Esophagus squamous epithelium (tissue), 5 donors: ENCODE measurements at regions not wholly inside any gene's neighbourhood (a gene's known extent, or its start where the extent isn't known, plus 50 kb on each side); places are given as distances from the start of the nearest gene placed in this dataset.

Experiments used
- DNase-seq: peaks from one replicate; lab custom pipeline; 2025; lab: John Stamatoyannopoulos, UW
- H3K27ac ChIP-seq, 4 donors: fragments of 200-600 bp; sonication (generic); one replicate each; pipeline ENCODE4 v1.5.1; 2016 to 2019; ENCODE audit warnings: mild to moderate bottlenecking in 1 of 4
- H3K27me3 ChIP-seq, 4 donors: fragments of 200-600 bp; sonication (generic); 1 replicate in 3 of 4; 2 replicates in 1 of 4; pipeline versions ENCODE4 v1.5.1 to v1.6.0; 2017 to 2021; ENCODE audit warnings: antibody characterized with exemption in 1 of 4
- H3K36me3 ChIP-seq, 3 donors: fragments of 200-600 bp; sonication (generic); one replicate each; pipeline ENCODE4 v1.5.1; 2016 to 2019
- H3K4me1 ChIP-seq, 3 donors: fragments of 200-600 bp; sonication (generic); one replicate each; pipeline ENCODE4 v1.5.1; 2017 to 2019
- H3K4me3 ChIP-seq, 4 donors: fragments of 200-600 bp; sonication (generic); 1 replicate in 3 of 4; 2 replicates in 1 of 4; pipeline ENCODE4 v1.5.1; 2016 to 2019; ENCODE audit warnings: mild to moderate bottlenecking in 2 of 4, moderate library complexity in 1 of 4
- H3K9me3 ChIP-seq, 3 donors: fragments of 200-600 bp; sonication (generic); one replicate each; pipeline ENCODE4 v1.5.1; 2016 to 2019
- POLR2A ChIP-seq, 4 donors: fragments of 450-650 bp; IDR thresholded peaks; one replicate each; pipeline ENCODE4 v1.6.1; 2017; ENCODE audit warnings: antibody characterized with exemption in 4 of 4, mild to moderate bottlenecking in 4 of 4, moderate library complexity in 3 of 4
- WGBS, 2 donors: methylation state at CpG; one replicate each; pipeline ENCODE4 v1.1.5; 2018; 5-methylcytosine and 5-hydroxymethylcytosine counted together
- intact Hi-C: fragments of 100-400 bp; cut with DNase I; formaldehyde crosslinking; loops from one replicate; pipeline ENCODE4 v1.15.0; 2022
- TF ChIP-seq, protein P1 (sequence below), 6 experiments: fragments of 450-650 bp in 4 of 6; fragments of 200-600 bp in 2 of 6; sonication (generic) in 2 of 6; IDR thresholded peaks; one replicate each; pipeline ENCODE4 v1.5.1; 2016 to 2019; ENCODE audit warnings: antibody characterized with exemption in 6 of 6, mild to moderate bottlenecking in 4 of 6, moderate library complexity in 4 of 6
- donor health status: DM: yes; HTN: yes; CAD: no.

DNA sequence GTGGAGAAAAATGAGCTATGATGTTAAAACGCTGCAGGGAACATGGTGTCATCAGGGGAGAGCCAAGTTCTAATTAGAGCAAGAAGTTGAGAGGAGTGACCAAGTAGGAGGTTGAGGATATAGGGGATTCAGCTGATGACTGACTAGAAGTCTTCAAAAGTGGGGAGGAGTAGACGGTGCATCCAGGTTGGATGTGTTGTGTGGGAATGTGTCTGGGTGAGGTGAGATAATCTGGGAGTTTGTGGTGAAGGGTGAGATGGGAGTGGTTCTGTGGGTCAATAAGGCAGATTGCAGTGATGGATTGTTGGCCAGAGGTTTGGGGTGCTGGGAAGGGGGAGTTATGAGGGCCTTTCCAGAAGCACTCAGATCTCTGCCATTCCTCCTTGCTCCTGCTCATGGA is 72.0 kb upstream of the IRF2BP2 start:
- 87 to 89% methylated on average over 2 of the region's 2 CpGs for WGBS, 2 donors
- intact Hi-C loops: no loop called here
- H3K4me3 ChIP-seq: no peak overlapping the region
- no peaks in the 10 kb centered on the region for H3K9me3 ChIP-seq
- TF ChIP-seq, protein P1, sequence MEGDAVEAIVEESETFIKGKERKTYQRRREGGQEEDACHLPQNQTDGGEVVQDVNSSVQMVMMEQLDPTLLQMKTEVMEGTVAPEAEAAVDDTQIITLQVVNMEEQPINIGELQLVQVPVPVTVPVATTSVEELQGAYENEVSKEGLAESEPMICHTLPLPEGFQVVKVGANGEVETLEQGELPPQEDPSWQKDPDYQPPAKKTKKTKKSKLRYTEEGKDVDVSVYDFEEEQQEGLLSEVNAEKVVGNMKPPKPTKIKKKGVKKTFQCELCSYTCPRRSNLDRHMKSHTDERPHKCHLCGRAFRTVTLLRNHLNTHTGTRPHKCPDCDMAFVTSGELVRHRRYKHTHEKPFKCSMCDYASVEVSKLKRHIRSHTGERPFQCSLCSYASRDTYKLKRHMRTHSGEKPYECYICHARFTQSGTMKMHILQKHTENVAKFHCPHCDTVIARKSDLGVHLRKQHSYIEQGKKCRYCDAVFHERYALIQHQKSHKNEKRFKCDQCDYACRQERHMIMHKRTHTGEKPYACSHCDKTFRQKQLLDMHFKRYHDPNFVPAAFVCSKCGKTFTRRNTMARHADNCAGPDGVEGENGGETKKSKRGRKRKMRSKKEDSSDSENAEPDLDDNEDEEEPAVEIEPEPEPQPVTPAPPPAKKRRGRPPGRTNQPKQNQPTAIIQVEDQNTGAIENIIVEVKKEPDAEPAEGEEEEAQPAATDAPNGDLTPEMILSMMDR (IDR thresholded peaks at IDR 0.05): no peak
- no peak for TF ChIP-seq POLR2A (IDR thresholded peaks at IDR 0.05)
- no peak for DNase-seq
- H3K4me1 ChIP-seq: peaks cover 0 to 20% (median 10%) of the 10 kb centered on the region in 3 donors
- H3K27ac ChIP-seq: no peak overlapping the region
- no peaks in the 10 kb centered on the region for H3K27me3 ChIP-seq
- no peaks in the 10 kb centered on the region for H3K36me3 ChIP-seq

DNA sequence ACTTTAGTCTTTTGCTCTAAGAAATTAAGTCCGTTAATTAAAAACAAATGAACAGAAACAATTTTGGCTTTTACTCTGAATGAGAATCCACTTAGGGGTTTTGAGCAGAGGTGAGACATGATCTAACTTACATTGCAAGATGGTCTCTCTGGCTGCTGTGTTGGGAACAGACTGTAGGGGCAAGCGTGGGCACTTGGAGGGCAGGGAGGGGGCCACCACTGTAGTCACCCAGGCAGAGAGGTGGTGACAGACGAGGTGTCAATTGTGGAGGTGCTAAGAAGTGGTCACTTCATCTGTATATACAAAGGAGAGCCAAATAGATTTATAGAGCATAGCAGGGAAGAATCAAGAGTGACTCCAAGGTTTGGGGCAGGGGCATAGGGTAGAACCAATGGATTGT is 71.1 kb upstream of the IRF2BP2 start:
- 92 to 95% methylated on average over 3 of the region's 3 CpGs for WGBS, 2 donors
- TF ChIP-seq, protein P1 (IDR thresholded peaks at IDR 0.05): no peak
- TF ChIP-seq POLR2A (IDR thresholded peaks at IDR 0.05): no peak
- Histone ChIP-seq H3K4me1 (peaks cover 0 to 27% (median 10%) of the 10 kb centered on the region in 3 donors), H3K27ac (no peak overlapping the region), H3K36me3 (no peaks in the 10 kb centered on the region), H3K9me3 (no peaks in the 10 kb centered on the region), H3K27me3 (no peaks in the 10 kb centered on the region), H3K4me3 (no peak overlapping the region)
- no peak for DNase-seq
- intact Hi-C loops: no loop called here

DNA sequence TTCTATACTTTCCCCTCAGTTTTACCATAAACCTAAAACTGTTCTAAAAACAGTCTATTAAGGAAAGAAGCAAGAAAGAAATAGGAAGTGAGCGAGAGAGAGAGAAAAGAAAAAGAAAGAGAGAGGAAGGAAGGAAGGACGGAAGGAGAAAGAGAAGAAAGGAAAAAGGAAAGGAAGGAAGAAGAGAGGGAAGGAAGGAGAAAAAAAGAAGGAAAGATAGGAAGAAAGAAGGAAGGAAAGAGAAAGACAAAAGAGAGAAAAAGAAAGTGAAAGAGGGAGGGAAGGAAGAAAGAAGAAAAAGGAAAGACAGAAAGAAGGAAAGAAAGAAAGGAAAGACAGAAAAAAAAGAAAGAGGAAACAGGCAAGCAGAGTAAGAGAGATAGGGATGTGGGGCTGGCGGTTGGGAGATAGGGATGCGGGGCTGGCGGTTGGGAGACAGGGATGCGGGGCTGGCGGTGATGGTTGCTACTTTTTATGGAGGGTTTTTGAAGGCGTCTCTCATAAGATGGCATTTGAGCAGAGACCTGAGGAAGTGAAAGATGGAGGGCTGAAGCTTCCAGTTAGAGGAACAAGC is 70.4 kb upstream of the IRF2BP2 start:
- Histone ChIP-seq H3K27ac (no peak overlapping the region), H3K36me3 (no peaks in the 10 kb centered on the region), H3K9me3 (no peaks in the 10 kb centered on the region), H3K4me3 (no peak overlapping the region), H3K27me3 (no peaks in the 10 kb centered on the region), H3K4me1 (peaks cover 0 to 33% (median 10%) of the 10 kb centered on the region in 3 donors)
- TF ChIP-seq, protein P1 (IDR thresholded peaks at IDR 0.05): no peak
- no peak for TF ChIP-seq POLR2A (IDR thresholded peaks at IDR 0.05)
- intact Hi-C loops: no loop called here
- DNase-seq: no peak
- WGBS, 2 donors: 93 to 95% methylated on average over 8 of the region's 8 CpGs

DNA sequence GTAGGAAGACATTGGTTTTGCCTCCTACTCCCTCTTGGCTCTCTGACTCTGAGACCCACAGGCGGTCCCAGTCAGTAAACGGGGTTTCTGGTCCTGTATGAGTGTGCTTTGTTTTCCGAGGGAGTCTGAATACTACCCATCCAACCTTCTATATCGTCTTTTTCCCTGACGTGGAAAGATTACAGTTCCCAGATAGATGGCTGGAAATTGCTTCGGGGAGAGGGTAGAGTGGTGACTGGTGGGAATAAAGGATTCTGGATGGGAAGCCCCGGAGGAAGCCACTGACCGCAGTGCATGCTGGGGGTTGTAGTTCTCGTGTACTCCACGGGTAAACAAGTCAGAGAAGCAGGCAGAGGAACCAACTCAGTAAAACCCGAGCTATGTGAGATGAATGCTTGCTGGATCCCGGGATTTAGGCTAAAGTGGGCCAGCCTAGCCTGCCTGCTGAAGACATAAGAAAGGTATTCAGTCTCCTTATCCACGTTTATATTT is 66.2 kb upstream of the IRF2BP2 start:
- no peak for DNase-seq
- Histone ChIP-seq H3K4me3 (peak overlapping the region; percentile 7 to 62 (median 34)), H3K27me3 (no peaks in the 10 kb centered on the region), H3K36me3 (no peaks in the 10 kb centered on the region), H3K9me3 (no peaks in the 10 kb centered on the region), H3K27ac (peak overlapping the region in 3 of 4 donors; percentile 42 to 58 (median 52)), H3K4me1 (peaks cover 0 to 15% (median 0%) of the 10 kb centered on the region in 3 donors)
- WGBS, 2 donors: 17 to 25% methylated on average over 11 of the region's 13 CpGs
- no peak for TF ChIP-seq POLR2A (IDR thresholded peaks at IDR 0.05)
- TF ChIP-seq, protein P1 (IDR thresholded peaks at IDR 0.05): no peak
- intact Hi-C loops: no loop called here

DNA sequence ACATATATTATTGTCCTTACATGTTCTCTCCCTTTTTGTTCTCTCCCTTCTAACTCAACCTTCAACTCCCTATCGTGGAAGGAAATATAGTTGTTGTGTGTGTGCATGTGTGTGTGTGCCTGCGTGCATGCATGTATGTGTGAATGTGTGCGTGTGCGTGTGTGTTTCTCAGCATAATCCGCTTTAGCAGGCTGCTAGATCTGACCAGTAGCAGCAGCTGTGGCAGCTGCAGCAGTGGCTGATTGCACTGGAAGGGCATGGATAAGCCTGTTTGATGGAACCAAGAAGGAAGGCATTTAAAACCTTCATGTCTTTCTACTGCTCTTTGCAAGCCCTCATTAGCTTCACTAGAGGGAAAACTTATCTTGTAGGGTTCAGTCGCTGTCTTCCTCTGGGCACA is 65.6 kb upstream of the IRF2BP2 start:
- peaks cover 0 to 15% (median 0%) of the 10 kb centered on the region in 3 donors for H3K4me1 ChIP-seq
- H3K27me3 ChIP-seq: no peaks in the 10 kb centered on the region
- 88 to 89% methylated on average over 6 of the region's 6 CpGs for WGBS, 2 donors
- intact Hi-C loops: no loop called here
- peak overlapping the region in 1 of 4 donors; percentile 52 for H3K27ac ChIP-seq
- peak overlapping the region in 2 of 4 donors; percentile 39 to 62 for H3K4me3 ChIP-seq
- DNase-seq: no peak
- TF ChIP-seq POLR2A (IDR thresholded peaks at IDR 0.05): no peak
- TF ChIP-seq, protein P1 (IDR thresholded peaks at IDR 0.05): no peak
- no peaks in the 10 kb centered on the region for H3K9me3 ChIP-seq
- no peaks in the 10 kb centered on the region for H3K36me3 ChIP-seq
